ENCODE measurements at regions not wholly inside any gene's neighbourhood (a gene's known extent, or its start where the extent isn't known, plus 50 kb on each side); places are given as distances from the start of the nearest gene placed in this dataset.

DNA sequence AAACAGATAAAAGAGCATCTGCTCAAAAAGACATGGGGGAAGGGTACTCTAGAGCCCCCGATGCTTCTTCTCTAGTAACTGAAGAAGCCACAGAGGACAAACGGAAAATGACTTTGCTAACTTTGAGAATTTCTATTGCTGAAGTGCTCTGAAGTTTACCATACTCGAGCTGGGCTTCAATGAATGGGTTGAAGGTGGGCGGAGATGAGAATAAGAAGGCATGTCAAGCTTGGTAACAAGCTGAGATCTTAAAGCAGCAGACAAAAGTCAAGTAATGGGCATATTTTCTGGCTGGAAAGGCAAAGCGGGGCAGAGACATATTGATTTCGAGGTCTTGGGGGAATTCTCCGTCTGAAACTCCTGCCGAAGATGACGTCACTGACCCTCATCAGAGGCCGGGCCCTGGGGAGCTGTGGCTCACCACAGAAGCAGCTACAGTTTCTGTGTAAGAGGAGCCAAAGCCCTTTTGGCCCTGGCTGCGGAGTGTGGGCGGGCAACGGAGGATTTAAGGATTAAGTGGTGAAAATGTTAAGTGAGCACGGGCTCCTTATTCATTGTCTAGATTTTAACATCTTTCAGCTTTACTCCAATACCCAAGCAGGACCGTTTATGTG, 115.8 kb upstream of the SLIT3 start:
- Histone ChIP-seq H3K27ac (replicated peaks) (no peak overlapping the region), H3K27me3 (ENCODE audit: low read depth) (no peaks in the 10 kb centered on the region), H3K36me3 (no peaks in the 10 kb centered on the region), H3K4me3 (no peak overlapping the region), H3K9me3 (replicated peaks) (no peaks in the 10 kb centered on the region), H3K4me1 (no peaks in the 10 kb centered on the region)
- DNase-seq: peak; percentile 75
- intact Hi-C loops (cut with micrococcal nuclease): no loop called here
- TF ChIP-seq, protein P1, sequence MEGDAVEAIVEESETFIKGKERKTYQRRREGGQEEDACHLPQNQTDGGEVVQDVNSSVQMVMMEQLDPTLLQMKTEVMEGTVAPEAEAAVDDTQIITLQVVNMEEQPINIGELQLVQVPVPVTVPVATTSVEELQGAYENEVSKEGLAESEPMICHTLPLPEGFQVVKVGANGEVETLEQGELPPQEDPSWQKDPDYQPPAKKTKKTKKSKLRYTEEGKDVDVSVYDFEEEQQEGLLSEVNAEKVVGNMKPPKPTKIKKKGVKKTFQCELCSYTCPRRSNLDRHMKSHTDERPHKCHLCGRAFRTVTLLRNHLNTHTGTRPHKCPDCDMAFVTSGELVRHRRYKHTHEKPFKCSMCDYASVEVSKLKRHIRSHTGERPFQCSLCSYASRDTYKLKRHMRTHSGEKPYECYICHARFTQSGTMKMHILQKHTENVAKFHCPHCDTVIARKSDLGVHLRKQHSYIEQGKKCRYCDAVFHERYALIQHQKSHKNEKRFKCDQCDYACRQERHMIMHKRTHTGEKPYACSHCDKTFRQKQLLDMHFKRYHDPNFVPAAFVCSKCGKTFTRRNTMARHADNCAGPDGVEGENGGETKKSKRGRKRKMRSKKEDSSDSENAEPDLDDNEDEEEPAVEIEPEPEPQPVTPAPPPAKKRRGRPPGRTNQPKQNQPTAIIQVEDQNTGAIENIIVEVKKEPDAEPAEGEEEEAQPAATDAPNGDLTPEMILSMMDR (IDR thresholded peaks at IDR 0.05; ENCODE audit: borderline replicate concordance): no peak

GRCh38 chr5:169415948-169416347, 115.0 kb upstream of the SLIT3 start:
- Histone ChIP-seq H3K27me3 (ENCODE audit: low read depth) (no peaks in the 10 kb centered on the region), H3K9me3 (replicated peaks) (no peaks in the 10 kb centered on the region), H3K27ac (replicated peaks) (no peak overlapping the region), H3K4me3 (no peak overlapping the region), H3K36me3 (no peaks in the 10 kb centered on the region), H3K4me1 (no peaks in the 10 kb centered on the region)
- no peak for DNase-seq
- TF ChIP-seq, protein P1 (IDR thresholded peaks at IDR 0.05; ENCODE audit: borderline replicate concordance): no peak
- intact Hi-C loops (cut with micrococcal nuclease): no loop called here

GRCh38 chr5:169415371-169415770, 114.4 kb upstream of the SLIT3 start:
- Histone ChIP-seq H3K27me3 (ENCODE audit: low read depth) (no peaks in the 10 kb centered on the region), H3K4me1 (no peaks in the 10 kb centered on the region), H3K9me3 (replicated peaks) (no peaks in the 10 kb centered on the region), H3K36me3 (no peaks in the 10 kb centered on the region), H3K4me3 (no peak overlapping the region), H3K27ac (replicated peaks) (no peak overlapping the region)
- DNase-seq: no peak
- TF ChIP-seq, protein P1 (IDR thresholded peaks at IDR 0.05; ENCODE audit: borderline replicate concordance): no peak
- intact Hi-C loops (cut with micrococcal nuclease): no loop called here

DNA sequence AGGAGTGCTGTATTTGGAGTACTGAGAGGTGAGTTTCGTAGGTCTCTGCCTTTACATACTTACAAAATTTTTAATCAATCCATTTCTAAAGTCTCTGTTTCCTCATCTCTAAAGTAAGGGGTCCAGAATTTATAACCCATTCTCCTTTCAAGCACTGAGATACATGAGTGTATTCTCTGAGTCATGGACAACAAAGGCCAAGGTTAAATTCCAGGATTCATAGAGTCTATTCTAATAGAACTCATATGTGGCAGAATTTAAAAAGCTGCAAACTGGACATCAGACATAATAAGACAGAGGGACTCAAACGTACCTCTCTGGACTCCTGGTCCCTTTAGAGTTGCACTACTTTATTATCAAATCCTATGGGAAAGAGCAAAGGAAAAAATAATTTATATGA, 112.5 kb upstream of the SLIT3 start:
- Histone ChIP-seq H3K4me3 (no peak overlapping the region), H3K27me3 (ENCODE audit: low read depth) (no peaks in the 10 kb centered on the region), H3K4me1 (no peaks in the 10 kb centered on the region), H3K9me3 (replicated peaks) (no peaks in the 10 kb centered on the region), H3K36me3 (no peaks in the 10 kb centered on the region), H3K27ac (replicated peaks) (no peak overlapping the region)
- intact Hi-C loops (cut with micrococcal nuclease): no loop called here
- TF ChIP-seq, protein P1 (IDR thresholded peaks at IDR 0.05; ENCODE audit: borderline replicate concordance): no peak
- DNase-seq: no peak

DNA sequence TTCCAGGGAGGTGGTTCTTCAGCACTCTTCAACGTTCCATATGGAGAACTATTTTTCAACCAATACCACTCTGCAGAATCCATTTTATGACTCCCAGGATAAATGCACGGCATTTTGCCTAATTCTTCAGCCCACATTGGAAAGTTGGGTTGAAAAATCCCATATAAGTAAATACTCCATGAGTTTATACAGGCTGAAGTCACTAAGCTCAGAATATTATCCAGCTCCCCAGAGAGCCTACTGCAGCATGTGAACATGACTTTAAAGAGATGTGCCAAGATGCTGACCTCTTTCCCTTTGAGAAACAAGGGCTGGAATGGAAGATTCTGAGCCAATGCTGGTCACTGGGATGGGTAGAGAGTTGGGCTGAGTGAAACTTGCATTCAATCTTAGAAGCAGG, 111.9 kb upstream of the SLIT3 start:
- no peaks in the 10 kb centered on the region for H3K27me3 ChIP-seq (ENCODE audit: low read depth)
- no peak for DNase-seq
- no peaks in the 10 kb centered on the region for H3K9me3 ChIP-seq (replicated peaks)
- intact Hi-C loops (cut with micrococcal nuclease): no loop called here
- no peak overlapping the region for H3K27ac ChIP-seq (replicated peaks)
- H3K36me3 ChIP-seq: no peaks in the 10 kb centered on the region
- TF ChIP-seq, protein P1 (IDR thresholded peaks at IDR 0.05; ENCODE audit: borderline replicate concordance): no peak
- no peaks in the 10 kb centered on the region for H3K4me1 ChIP-seq
- no peak overlapping the region for H3K4me3 ChIP-seq
